ENCODE measurements at regions not wholly inside any gene's neighbourhood (a gene's known extent, or its start where the extent isn't known, plus 50 kb on each side); places are given as distances from the start of the nearest gene placed in this dataset.

GRCh38 chr1:86282611-86283010 is 113.5 kb downstream of the ODF2L start:
- H3K9me3 ChIP-seq: no peaks in the 10 kb centered on the region
- ATAC-seq (ENCODE audit: insufficient number of reproducible peaks, low FRiP score, low read depth) (no peak), DNase-seq (ENCODE audit: low spot score) (no peak)
- H3K4me1 ChIP-seq (ENCODE audit: control insufficient read depth in 1 of 2, low read depth in 2 of 2): no peaks in the 10 kb centered on the region
- no peaks in the 10 kb centered on the region for H3K27me3 ChIP-seq (replicated peaks; ENCODE audit: insufficient read depth)
- no peaks in the 10 kb centered on the region for H3K36me3 ChIP-seq
- no peak overlapping the region for H3K27ac ChIP-seq
- no peak overlapping the region for H3K4me3 ChIP-seq
- TF ChIP-seq, protein P1, sequence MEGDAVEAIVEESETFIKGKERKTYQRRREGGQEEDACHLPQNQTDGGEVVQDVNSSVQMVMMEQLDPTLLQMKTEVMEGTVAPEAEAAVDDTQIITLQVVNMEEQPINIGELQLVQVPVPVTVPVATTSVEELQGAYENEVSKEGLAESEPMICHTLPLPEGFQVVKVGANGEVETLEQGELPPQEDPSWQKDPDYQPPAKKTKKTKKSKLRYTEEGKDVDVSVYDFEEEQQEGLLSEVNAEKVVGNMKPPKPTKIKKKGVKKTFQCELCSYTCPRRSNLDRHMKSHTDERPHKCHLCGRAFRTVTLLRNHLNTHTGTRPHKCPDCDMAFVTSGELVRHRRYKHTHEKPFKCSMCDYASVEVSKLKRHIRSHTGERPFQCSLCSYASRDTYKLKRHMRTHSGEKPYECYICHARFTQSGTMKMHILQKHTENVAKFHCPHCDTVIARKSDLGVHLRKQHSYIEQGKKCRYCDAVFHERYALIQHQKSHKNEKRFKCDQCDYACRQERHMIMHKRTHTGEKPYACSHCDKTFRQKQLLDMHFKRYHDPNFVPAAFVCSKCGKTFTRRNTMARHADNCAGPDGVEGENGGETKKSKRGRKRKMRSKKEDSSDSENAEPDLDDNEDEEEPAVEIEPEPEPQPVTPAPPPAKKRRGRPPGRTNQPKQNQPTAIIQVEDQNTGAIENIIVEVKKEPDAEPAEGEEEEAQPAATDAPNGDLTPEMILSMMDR (IDR thresholded peaks at IDR 0.05): no peak

- no peak overlapping the region for H3K27ac ChIP-seq
- DNase-seq (ENCODE audit: low spot score): no peak
Measured at GRCh38 chr1:86277936-86278335, 118.2 kb downstream of the ODF2L start.

GRCh38 chr1:86273066-86273465 is 116.5 kb upstream of the COL24A1 start:
- Histone ChIP-seq H3K4me1 (ENCODE audit: control insufficient read depth in 1 of 2, low read depth in 2 of 2) (no peaks in the 10 kb centered on the region), H3K9me3 (no peaks in the 10 kb centered on the region), H3K36me3 (no peaks in the 10 kb centered on the region), H3K27ac (no peak overlapping the region), H3K27me3 (replicated peaks; ENCODE audit: insufficient read depth) (no peaks in the 10 kb centered on the region), H3K4me3 (no peak overlapping the region)
- DNase-seq (ENCODE audit: low spot score) (no peak), ATAC-seq (ENCODE audit: insufficient number of reproducible peaks, low FRiP score, low read depth) (no peak)
- TF ChIP-seq, protein P1 (IDR thresholded peaks at IDR 0.05): no peak

More at GRCh38 chr1:86277936-86278335, 118.2 kb downstream of the ODF2L start:
- ATAC-seq (ENCODE audit: insufficient number of reproducible peaks, low FRiP score, low read depth): no peak
- Histone ChIP-seq H3K9me3 (no peaks in the 10 kb centered on the region), H3K4me1 (ENCODE audit: control insufficient read depth in 1 of 2, low read depth in 2 of 2) (no peaks in the 10 kb centered on the region), H3K4me3 (no peak overlapping the region), H3K27me3 (replicated peaks; ENCODE audit: insufficient read depth) (no peaks in the 10 kb centered on the region), H3K36me3 (no peaks in the 10 kb centered on the region)
- TF ChIP-seq, protein P1 (IDR thresholded peaks at IDR 0.05): no peak

- Histone ChIP-seq H3K4me3 (no peak overlapping the region), H3K27ac (no peak overlapping the region), H3K9me3 (no peaks in the 10 kb centered on the region), H3K4me1 (ENCODE audit: control insufficient read depth in 1 of 2, low read depth in 2 of 2) (no peaks in the 10 kb centered on the region), H3K27me3 (replicated peaks; ENCODE audit: insufficient read depth) (no peaks in the 10 kb centered on the region), H3K36me3 (no peaks in the 10 kb centered on the region)
- ATAC-seq (ENCODE audit: insufficient number of reproducible peaks, low FRiP score, low read depth): no peak
- TF ChIP-seq, protein P1 (IDR thresholded peaks at IDR 0.05): no peak
- DNase-seq (ENCODE audit: low spot score): no peak
Measured at GRCh38 chr1:86272083-86272482, 115.5 kb upstream of the COL24A1 start.

DNA sequence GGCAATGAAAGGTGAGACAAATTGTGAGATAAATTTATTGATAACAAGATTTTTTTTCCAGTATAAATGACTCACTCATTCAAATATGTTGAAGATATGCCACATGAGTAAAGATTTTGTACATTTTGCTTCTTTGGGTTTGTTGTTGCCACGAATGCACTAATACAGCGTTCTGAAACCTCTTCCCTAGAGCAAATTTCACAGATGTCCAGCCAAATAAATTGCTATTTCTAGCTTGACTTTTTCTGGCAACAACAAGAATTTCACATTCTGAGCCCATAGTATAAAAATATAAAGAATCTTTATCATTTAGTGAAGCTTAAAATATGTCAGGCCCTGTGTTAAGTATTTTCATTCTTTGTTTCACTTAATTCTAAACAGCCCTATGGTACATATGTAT is 114.5 kb upstream of the COL24A1 start:
- Histone ChIP-seq H3K27ac (no peak overlapping the region), H3K4me3 (no peak overlapping the region), H3K4me1 (ENCODE audit: control insufficient read depth in 1 of 2, low read depth in 2 of 2) (no peaks in the 10 kb centered on the region), H3K27me3 (replicated peaks; ENCODE audit: insufficient read depth) (no peaks in the 10 kb centered on the region), H3K9me3 (no peaks in the 10 kb centered on the region), H3K36me3 (no peaks in the 10 kb centered on the region)
- TF ChIP-seq, protein P1 (IDR thresholded peaks at IDR 0.05): no peak
- DNase-seq (ENCODE audit: low spot score): no peak
- no peak for ATAC-seq (ENCODE audit: insufficient number of reproducible peaks, low FRiP score, low read depth)
